Esophagus (tissue), 2 donors: ENCODE measurements at regions not wholly inside any gene's neighbourhood (a gene's known extent, or its start where the extent isn't known, plus 50 kb on each side); places are given as distances from the start of the nearest gene placed in this dataset.

Experiments used
- H3K27ac ChIP-seq, 2 donors: one replicate each; pipeline ENCODE4 v1.5.1; 2013; ENCODE audit warnings: low read depth in 2 of 2, mild to moderate bottlenecking in 2 of 2, inconsistent platforms in 1 of 2, low read length in 1 of 2, moderate library complexity in 1 of 2
- H3K27me3 ChIP-seq, 2 donors: one replicate each; pipeline ENCODE4 v1.6.1; 2013; ENCODE audit warnings: low read length in 2 of 2, control low read depth in 1 of 2, mild to moderate bottlenecking in 1 of 2; ENCODE audit not compliant: insufficient read depth in 2 of 2, control insufficient read depth in 1 of 2
- H3K36me3 ChIP-seq, 2 donors: one replicate each; pipeline ENCODE4 v1.6.1; 2013; ENCODE audit warnings: low read length in 1 of 2; ENCODE audit not compliant: control insufficient read depth in 2 of 2, insufficient read depth in 2 of 2
- H3K4me1 ChIP-seq, 2 donors: one replicate each; pipeline ENCODE4 v1.6.1; 2013; ENCODE audit warnings: low read length in 1 of 2; ENCODE audit not compliant: control insufficient read depth in 2 of 2, insufficient read depth in 2 of 2
- H3K4me3 ChIP-seq, 2 donors: one replicate each; pipeline ENCODE4 v1.5.1; 2013; ENCODE audit warnings: low read length in 2 of 2, mild to moderate bottlenecking in 2 of 2, low read depth in 1 of 2, moderate library complexity in 1 of 2
- H3K9me3 ChIP-seq, 2 donors: one replicate each; pipeline ENCODE4 v1.6.1; 2013; ENCODE audit warnings: mild to moderate bottlenecking in 2 of 2, low read depth in 1 of 2, low read length in 1 of 2, moderate library complexity in 1 of 2; ENCODE audit not compliant: control insufficient read depth in 2 of 2, insufficient read depth in 1 of 2
- WGBS, 2 donors: extraction: QIAGEN DNeasy Blood & Tissue Kit; methylation state at CpG; one replicate each; pipeline ENCODE4 v1.1.7; 2013; 5-methylcytosine and 5-hydroxymethylcytosine counted together
- donor health status: healthy with polysubstance abuse.
- donor health status: Bipolar disorder and iron deficiency.

GRCh38 chr3:72281551-72281950, 496.6 kb upstream of the PROK2 start:
- Histone ChIP-seq H3K36me3 (no peaks in the 10 kb centered on the region), H3K27ac (no peak overlapping the region), H3K4me3 (no peak overlapping the region), H3K4me1 (peaks cover 0 to 2% of the 10 kb centered on the region in 2 donors), H3K9me3 (peaks cover 2% of the 10 kb centered on the region in 2 donors), H3K27me3 (no peaks in the 10 kb centered on the region)
- 83 to 86% methylated on average over 5 of the region's 5 CpGs for WGBS, 2 donors

GRCh38 chr3:72280876-72281275, 495.9 kb upstream of the PROK2 start:
- Histone ChIP-seq H3K9me3 (peaks cover 2% of the 10 kb centered on the region in 2 donors), H3K27ac (no peak overlapping the region), H3K27me3 (no peaks in the 10 kb centered on the region), H3K4me3 (no peak overlapping the region), H3K4me1 (peaks cover 0 to 2% of the 10 kb centered on the region in 2 donors), H3K36me3 (no peaks in the 10 kb centered on the region)
- WGBS, 2 donors = 69 to 74% methylated on average over 6 of the region's 6 CpGs

GRCh38 chr3:72279631-72280041, 494.7 kb upstream of the PROK2 start:
- WGBS, 2 donors = 54 to 63% methylated on average over 6 of the region's 6 CpGs
- H3K27ac ChIP-seq = no peak overlapping the region
- H3K9me3 ChIP-seq = peaks cover 2% of the 10 kb centered on the region in 2 donors
- no peaks in the 10 kb centered on the region for H3K27me3 ChIP-seq
- no peak overlapping the region for H3K4me3 ChIP-seq
- H3K36me3 ChIP-seq = no peaks in the 10 kb centered on the region
- H3K4me1 ChIP-seq = peaks cover 0 to 5% of the 10 kb centered on the region in 2 donors

GRCh38 chr3:72279068-72279604, 494.2 kb upstream of the PROK2 start:
- Histone ChIP-seq H3K4me3 (no peak overlapping the region), H3K27ac (no peak overlapping the region), H3K4me1 (peaks cover 0 to 6% of the 10 kb centered on the region in 2 donors), H3K27me3 (no peaks in the 10 kb centered on the region), H3K36me3 (no peaks in the 10 kb centered on the region), H3K9me3 (peaks cover 2% of the 10 kb centered on the region in 2 donors)
- WGBS, 2 donors = 49 to 53% methylated on average over 3 of the region's 3 CpGs

- Histone ChIP-seq H3K9me3 (peaks cover 2% of the 10 kb centered on the region in 2 donors), H3K27ac (no peak overlapping the region), H3K4me3 (no peak overlapping the region), H3K27me3 (no peaks in the 10 kb centered on the region), H3K4me1 (peaks cover 0 to 6% of the 10 kb centered on the region in 2 donors), H3K36me3 (no peaks in the 10 kb centered on the region)
- 61 to 74% methylated on average over 3 of the region's 3 CpGs for WGBS, 2 donors
Observed at GRCh38 chr3:72278349-72279067, 493.6 kb upstream of the PROK2 start.

- Histone ChIP-seq H3K9me3 (no peaks in the 10 kb centered on the region), H3K36me3 (no peaks in the 10 kb centered on the region), H3K27me3 (no peaks in the 10 kb centered on the region), H3K4me3 (no peak overlapping the region), H3K27ac (no peak overlapping the region), H3K4me1 (peaks cover 0 to 6% of the 10 kb centered on the region in 2 donors)
- 92 to 96% methylated on average over 4 of the region's 4 CpGs for WGBS, 2 donors
Observed at GRCh38 chr3:72277710-72278109, 492.8 kb upstream of the PROK2 start.

GRCh38 chr3:72276806-72277205, 491.9 kb upstream of the PROK2 start:
- peaks cover 0 to 6% of the 10 kb centered on the region in 2 donors for H3K4me1 ChIP-seq
- no peaks in the 10 kb centered on the region for H3K9me3 ChIP-seq
- WGBS, 2 donors = 83 to 86% methylated on average over 3 of the region's 3 CpGs
- H3K36me3 ChIP-seq = no peaks in the 10 kb centered on the region
- no peak overlapping the region for H3K27ac ChIP-seq
- H3K4me3 ChIP-seq = no peak overlapping the region
- no peaks in the 10 kb centered on the region for H3K27me3 ChIP-seq

- H3K36me3 ChIP-seq = no peaks in the 10 kb centered on the region
- no peaks in the 10 kb centered on the region for H3K27me3 ChIP-seq
- peak overlapping the region in 1 of 2 donors; percentile 21 for H3K27ac ChIP-seq
- no peak overlapping the region for H3K4me3 ChIP-seq
- WGBS, 2 donors = 58 to 65% methylated on average over 7 of the region's 7 CpGs
- no peaks in the 10 kb centered on the region for H3K9me3 ChIP-seq
- peaks cover 2 to 6% of the 10 kb centered on the region in 2 donors for H3K4me1 ChIP-seq
Observed at GRCh38 chr3:72275331-72275751, 490.4 kb upstream of the PROK2 start.

GRCh38 chr3:72274493-72275330, 489.8 kb upstream of the PROK2 start:
- H3K9me3 ChIP-seq = no peaks in the 10 kb centered on the region
- H3K27ac ChIP-seq = peak overlapping the region; percentile 21 to 57
- peaks cover 2 to 6% of the 10 kb centered on the region in 2 donors for H3K4me1 ChIP-seq
- no peaks in the 10 kb centered on the region for H3K36me3 ChIP-seq
- no peaks in the 10 kb centered on the region for H3K27me3 ChIP-seq
- H3K4me3 ChIP-seq = no peak overlapping the region
- WGBS, 2 donors = 25 to 28% methylated on average over 12 of the region's 12 CpGs
